ENCODE measurements at regions not wholly inside any gene's neighbourhood (a gene's known extent, or its start where the extent isn't known, plus 50 kb on each side); places are given as distances from the start of the nearest gene placed in this dataset.
"Not testable (repeated sequence)": the region's sequence is repeated elsewhere in the genome, so short reads cannot be mapped to it uniquely, and the experiment has no call there.

DNA sequence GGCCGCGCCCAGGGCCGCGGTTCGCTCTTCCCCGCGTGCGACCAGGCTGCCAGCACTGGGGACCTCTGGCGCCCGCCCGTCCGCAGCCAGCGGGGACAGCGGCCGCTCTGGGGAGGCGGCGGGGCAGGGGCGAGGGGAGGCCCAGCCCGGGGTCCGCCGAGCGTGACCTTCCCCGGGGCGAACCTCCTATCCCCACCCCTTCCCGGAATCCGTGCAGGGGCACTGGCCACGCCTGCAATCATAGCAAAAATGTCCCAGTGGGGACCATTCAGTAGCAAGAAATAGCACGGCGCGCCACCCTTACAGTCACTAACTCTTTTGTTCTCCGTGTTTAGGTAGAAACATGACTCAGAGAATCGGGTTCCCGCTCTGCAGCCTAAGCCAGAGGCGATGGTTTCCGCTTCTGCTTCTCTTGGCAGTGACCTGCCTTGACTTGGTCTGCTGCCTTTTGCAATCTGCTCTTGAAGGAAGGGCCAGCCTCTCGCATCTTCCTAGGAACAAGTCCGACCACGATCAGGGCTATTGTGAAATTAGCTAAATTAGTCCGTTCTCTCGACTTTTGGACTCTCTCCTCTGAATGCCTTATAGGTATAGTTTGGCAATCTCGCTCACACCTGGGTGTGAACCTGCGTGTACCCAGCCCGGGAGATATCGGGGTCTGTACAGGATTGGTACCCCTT, 79.3 kb upstream of the ACBD5 start:
- H3K27me3 ChIP-seq = no peaks in the 10 kb centered on the region
- intact Hi-C loops (cut with DNase I) = loop anchor here (5.0 kb wide), 1 partner anchor 693 kb away; no protein-coding TSS in a partner anchor
- no peak overlapping the region for H3K27ac ChIP-seq
- H3K9me3 ChIP-seq = no peaks in the 10 kb centered on the region
- TF ChIP-seq, protein P1, sequence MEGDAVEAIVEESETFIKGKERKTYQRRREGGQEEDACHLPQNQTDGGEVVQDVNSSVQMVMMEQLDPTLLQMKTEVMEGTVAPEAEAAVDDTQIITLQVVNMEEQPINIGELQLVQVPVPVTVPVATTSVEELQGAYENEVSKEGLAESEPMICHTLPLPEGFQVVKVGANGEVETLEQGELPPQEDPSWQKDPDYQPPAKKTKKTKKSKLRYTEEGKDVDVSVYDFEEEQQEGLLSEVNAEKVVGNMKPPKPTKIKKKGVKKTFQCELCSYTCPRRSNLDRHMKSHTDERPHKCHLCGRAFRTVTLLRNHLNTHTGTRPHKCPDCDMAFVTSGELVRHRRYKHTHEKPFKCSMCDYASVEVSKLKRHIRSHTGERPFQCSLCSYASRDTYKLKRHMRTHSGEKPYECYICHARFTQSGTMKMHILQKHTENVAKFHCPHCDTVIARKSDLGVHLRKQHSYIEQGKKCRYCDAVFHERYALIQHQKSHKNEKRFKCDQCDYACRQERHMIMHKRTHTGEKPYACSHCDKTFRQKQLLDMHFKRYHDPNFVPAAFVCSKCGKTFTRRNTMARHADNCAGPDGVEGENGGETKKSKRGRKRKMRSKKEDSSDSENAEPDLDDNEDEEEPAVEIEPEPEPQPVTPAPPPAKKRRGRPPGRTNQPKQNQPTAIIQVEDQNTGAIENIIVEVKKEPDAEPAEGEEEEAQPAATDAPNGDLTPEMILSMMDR (IDR thresholded peaks at IDR 0.05) = no peak
- DNase-seq = peak; percentile 32
- no peak overlapping the region for H3K9ac ChIP-seq (ENCODE audit: low read depth in 2 of 2, low read length in 2 of 2)
- no peaks in the 10 kb centered on the region for H3K4me1 ChIP-seq
- no peaks in the 10 kb centered on the region for H3K36me3 ChIP-seq
- H3K4me3 ChIP-seq = peak overlapping the region; percentile 8

DNA sequence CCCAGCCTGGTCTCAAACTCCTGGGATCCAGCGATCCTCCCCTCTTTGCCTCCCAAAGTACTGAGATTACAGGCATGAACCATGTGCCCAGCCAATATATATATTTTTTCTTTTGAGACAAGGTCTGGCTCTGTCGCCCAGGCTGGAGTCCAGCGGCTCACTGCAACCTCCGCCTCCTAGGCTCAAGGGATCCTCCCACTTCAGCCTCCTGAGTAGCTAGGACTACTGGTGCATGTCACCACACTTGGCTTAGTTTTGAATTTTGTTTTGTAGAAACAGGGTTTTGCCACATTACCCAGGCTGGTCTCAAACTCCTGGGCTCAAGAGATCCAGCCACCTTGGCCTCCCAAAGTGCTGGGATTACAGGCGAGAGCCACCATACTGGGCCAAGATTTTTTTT, 78.5 kb upstream of the ACBD5 start:
- not testable (repeated sequence) for H3K9me3 ChIP-seq; DNase-seq; H3K36me3 ChIP-seq; H3K4me3 ChIP-seq; H3K9ac ChIP-seq (ENCODE audit: low read depth in 2 of 2, low read length in 2 of 2); H3K27ac ChIP-seq; H3K4me1 ChIP-seq; H3K27me3 ChIP-seq
- intact Hi-C loops (cut with DNase I) = loop anchor here (5.0 kb wide), 1 partner anchor 692 kb away; no protein-coding TSS in a partner anchor

DNA sequence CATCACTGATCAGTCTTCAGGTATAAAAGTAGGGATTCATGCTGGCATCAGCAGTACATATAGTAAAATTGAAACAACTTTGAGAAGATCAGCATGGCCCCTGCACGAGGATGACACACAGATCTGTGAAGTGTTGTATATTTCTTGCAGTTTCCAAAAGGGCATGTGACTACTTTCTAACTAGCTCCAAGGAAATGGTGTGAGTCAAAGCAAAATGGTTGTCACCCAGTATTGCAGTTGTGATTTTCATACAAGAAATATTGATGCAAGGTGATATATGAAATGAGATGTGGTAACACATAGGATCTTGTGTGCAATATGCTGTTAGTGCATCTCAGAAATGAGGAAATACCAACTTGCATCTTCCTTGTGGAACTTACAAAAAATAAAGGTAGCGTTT, 74.5 kb upstream of the ACBD5 start:
- not testable (repeated sequence) for DNase-seq; H3K9me3 ChIP-seq; H3K27me3 ChIP-seq; H3K4me3 ChIP-seq; H3K36me3 ChIP-seq; H3K27ac ChIP-seq; H3K4me1 ChIP-seq; H3K9ac ChIP-seq (ENCODE audit: low read depth in 2 of 2, low read length in 2 of 2)
- intact Hi-C loops (cut with DNase I) = loop anchor here (5.0 kb wide), 1 partner anchor 688 kb away; no protein-coding TSS in a partner anchor

DNA sequence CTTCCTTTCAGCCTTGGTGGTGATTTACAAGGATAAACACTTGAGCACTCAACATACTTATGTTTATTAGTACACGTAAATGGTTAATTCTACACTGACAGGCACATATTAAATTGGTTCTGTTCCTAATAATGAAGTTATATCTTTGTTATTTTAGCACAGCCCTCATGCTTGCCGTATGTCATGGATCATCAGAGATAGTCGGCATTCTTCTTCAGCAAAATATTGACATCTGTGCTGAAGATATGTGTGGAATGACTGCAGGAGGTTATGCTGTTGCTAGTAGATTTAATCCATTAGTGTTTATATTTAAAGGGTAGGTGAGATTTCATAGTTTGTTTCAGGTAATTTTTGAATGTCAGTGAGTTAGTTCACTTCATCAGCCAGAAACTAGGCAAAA, 73.0 kb upstream of the ACBD5 start:
- H3K36me3 ChIP-seq; H3K4me1 ChIP-seq; H3K9ac ChIP-seq (ENCODE audit: low read depth in 2 of 2, low read length in 2 of 2); H3K27ac ChIP-seq; H3K27me3 ChIP-seq; DNase-seq; H3K9me3 ChIP-seq; H3K4me3 ChIP-seq; intact Hi-C loops (cut with DNase I): not testable (repeated sequence)

DNA sequence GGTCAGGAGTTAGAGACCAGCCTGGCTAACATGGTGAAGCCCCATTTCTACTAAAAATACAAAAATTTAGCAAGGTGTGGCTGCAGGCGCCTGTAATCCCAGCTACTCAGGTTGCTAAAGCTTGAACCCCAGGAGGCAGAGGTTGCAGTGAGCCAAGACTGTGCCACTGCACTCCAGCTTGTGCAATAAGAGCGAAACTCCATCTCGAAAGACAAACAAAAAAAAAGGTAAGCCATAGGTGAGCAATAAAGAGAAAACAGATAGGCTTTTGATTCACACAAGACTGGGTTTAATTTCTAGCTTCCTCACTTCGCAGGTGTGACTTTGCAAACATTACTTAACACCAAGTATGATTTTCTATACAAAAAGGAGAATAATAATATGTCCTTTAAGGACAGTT, 72.3 kb upstream of the ACBD5 start:
- no peaks in the 10 kb centered on the region for H3K27me3 ChIP-seq
- intact Hi-C loops (cut with DNase I) = no loop called here
- TF ChIP-seq, protein P1 (IDR thresholded peaks at IDR 0.05) = no peak
- no peaks in the 10 kb centered on the region for H3K9me3 ChIP-seq
- no peak for DNase-seq
- no peak overlapping the region for H3K27ac ChIP-seq
- no peak overlapping the region for H3K4me3 ChIP-seq
- H3K9ac ChIP-seq (ENCODE audit: low read depth in 2 of 2, low read length in 2 of 2) = no peak overlapping the region
- H3K4me1 ChIP-seq = no peaks in the 10 kb centered on the region
- no peaks in the 10 kb centered on the region for H3K36me3 ChIP-seq

DNA sequence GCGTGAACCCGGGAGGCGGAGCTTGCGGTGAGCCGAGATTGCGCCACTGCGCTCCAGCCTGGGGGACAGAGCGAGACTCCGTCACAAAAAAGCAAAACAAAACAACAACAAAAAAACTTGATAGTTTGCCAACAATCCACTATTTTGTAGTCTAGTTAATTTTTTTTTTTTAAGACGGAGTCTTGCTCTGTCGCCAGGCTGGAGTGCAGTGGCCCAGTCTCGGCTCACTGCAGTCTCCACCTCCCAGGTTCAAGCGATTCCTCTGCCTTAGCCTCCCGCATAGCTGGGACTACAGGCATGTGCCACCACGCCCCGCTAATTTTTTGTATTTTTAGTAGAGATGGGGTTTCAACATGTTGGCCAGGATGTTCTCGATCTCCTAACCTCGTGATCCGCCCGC, 71.2 kb upstream of the ACBD5 start:
- H3K27me3 ChIP-seq; H3K4me3 ChIP-seq; intact Hi-C loops (cut with DNase I); H3K9ac ChIP-seq (ENCODE audit: low read depth in 2 of 2, low read length in 2 of 2); DNase-seq; H3K27ac ChIP-seq; H3K4me1 ChIP-seq; H3K36me3 ChIP-seq; H3K9me3 ChIP-seq: not testable (repeated sequence)

DNA sequence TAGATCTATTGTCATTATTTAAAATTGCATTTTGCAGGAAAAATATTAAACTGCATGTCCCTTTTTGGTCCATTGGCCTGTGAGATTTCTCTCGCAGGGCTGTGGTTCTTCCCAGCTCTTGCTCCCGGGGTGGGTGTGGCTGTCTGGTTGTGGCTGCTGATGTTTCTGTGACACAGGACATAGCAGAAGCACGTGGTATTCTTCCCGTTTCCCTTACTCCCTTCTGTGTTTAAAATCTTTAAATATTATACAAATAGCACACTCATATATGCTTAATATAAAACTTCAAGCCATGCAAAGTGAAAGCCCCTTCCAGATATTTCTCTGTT, 57.9 kb upstream of the ACBD5 start:
- DNase-seq; intact Hi-C loops (cut with DNase I); H3K4me1 ChIP-seq: not testable (repeated sequence)

DNA sequence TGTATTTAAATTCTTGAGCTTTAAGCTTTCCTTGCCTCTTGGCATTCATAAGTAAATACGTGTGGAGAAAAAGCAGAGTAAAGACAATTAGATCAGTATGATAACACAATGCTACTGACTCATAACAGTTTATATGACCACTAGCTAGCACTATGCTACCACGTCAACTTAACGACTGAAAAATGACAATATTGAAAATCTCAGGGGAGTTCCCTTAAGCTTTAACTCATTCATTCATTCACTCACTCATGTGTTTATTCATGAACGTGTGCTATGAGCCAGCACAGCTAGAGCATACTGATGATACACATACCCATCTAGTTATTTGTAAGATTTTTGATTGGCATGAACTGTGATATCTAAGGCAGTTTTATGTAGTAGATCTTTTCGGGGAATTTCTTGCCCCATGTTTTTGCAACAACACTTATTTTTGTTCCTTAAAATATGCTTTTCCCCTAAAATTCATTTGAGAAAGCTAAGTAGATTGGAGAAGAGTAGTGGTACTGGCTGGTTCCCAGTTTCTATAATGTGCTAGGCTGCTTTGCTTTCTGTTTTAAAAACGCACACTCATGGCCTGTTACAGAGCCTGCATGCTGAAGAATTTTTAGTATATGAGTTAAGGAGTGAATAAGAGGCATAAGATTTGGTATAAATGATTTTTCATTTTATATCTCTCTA, 57.4 kb upstream of the ACBD5 start:
- Histone ChIP-seq H3K27ac (no peak overlapping the region), H3K36me3 (no peaks in the 10 kb centered on the region), H3K4me3 (no peak overlapping the region), H3K27me3 (no peaks in the 10 kb centered on the region), H3K9me3 (no peaks in the 10 kb centered on the region), H3K4me1 (no peaks in the 10 kb centered on the region), H3K9ac (ENCODE audit: low read depth in 2 of 2, low read length in 2 of 2) (no peak overlapping the region)
- DNase-seq = no peak
- intact Hi-C loops (cut with DNase I) = no loop called here
- TF ChIP-seq, protein P1 (IDR thresholded peaks at IDR 0.05) = no peak

More for the DNA sequence above, 57.9 kb upstream of the ACBD5 start:
- H3K36me3 ChIP-seq; H3K9me3 ChIP-seq; H3K27me3 ChIP-seq; H3K4me3 ChIP-seq; H3K9ac ChIP-seq (ENCODE audit: low read depth in 2 of 2, low read length in 2 of 2); H3K27ac ChIP-seq: not testable (repeated sequence)

DNA sequence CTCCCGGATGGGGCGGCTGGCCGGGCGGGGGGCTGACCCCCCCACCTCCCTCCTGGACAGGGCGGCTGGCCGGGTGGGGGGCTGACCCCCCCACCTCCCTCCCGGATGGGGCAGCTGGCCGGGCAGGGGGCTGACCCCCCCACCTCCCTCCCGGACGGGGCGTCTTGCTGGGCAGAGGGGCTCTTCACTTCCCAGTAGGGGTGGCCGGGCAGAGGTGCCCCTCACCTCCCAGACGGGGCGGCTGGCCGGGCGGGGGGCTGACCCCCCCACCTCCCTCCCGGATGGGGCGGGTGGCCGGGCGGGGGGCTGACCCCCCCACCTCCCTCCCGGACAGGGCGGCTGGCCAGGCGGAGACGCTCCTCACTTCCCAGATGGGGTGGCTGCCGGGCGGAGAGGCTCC, 55.7 kb upstream of the ACBD5 start:
- H3K9me3 ChIP-seq; H3K4me3 ChIP-seq; H3K4me1 ChIP-seq; H3K36me3 ChIP-seq; H3K27ac ChIP-seq; H3K9ac ChIP-seq (ENCODE audit: low read depth in 2 of 2, low read length in 2 of 2); H3K27me3 ChIP-seq; intact Hi-C loops (cut with DNase I); DNase-seq: not testable (repeated sequence)

DNA sequence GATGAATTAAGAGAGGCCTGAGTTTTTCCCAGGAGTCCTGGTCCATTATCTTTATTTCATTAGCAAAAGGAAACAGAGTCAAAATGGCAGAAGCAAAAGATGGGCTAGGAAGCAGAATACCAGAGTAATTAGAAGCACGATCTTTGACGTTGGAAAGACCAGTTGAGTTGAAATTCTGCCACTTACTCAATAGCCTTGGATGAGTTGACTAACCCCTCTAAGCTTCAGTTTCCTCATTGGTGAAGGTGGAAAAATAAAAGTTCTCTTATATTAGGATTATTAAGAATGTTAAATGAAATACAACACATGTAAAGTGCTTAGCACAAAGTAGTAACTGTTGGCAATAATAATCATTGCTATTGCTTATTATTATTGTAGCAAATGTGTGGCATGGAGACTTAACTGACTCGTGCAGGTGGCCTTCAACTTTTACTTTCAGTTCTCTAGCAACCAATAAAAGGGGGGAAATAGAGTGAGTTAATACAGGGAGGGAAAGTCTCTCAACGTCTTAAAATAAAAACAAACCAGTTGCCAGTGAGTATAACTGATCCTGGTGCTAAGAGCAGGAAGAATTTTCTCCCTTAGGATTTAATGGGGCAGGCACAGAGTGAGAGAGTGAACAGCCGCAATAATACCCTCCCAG, 50.8 kb upstream of the ACBD5 start:
- intact Hi-C loops (cut with DNase I); DNase-seq; H3K27me3 ChIP-seq; H3K9ac ChIP-seq (ENCODE audit: low read depth in 2 of 2, low read length in 2 of 2); H3K9me3 ChIP-seq; H3K4me3 ChIP-seq; H3K27ac ChIP-seq; H3K36me3 ChIP-seq; H3K4me1 ChIP-seq: not testable (repeated sequence)
